KG1 (cell line): ENCODE measurements at regions not wholly inside any gene's neighbourhood (a gene's known extent, or its start where the extent isn't known, plus 50 kb on each side); places are given as distances from the start of the nearest gene placed in this dataset.
"Not testable (repeated sequence)": the region's sequence is repeated elsewhere in the genome, so short reads cannot be mapped to it uniquely, and the experiment has no call there.

Source experiments
- DNase-seq: peaks from one replicate; lab custom pipeline; 2025; lab: John Stamatoyannopoulos, UW

GRCh38 chr7:109752068-109752467 is 1182.4 kb downstream of the DNAJB9 start:
- DNase-seq = no peak

- DNase-seq = no peak
Measured at GRCh38 chr7:109757713-109758112, 1188.0 kb downstream of the DNAJB9 start.

- DNase-seq = no peak
Measured at GRCh38 chr7:109763611-109764010, 1193.9 kb downstream of the DNAJB9 start.

- DNase-seq = no peak
Measured at GRCh38 chr7:109772161-109772560, 1202.5 kb downstream of the DNAJB9 start.

GRCh38 chr7:109782806-109783205 is 1213.1 kb downstream of the DNAJB9 start:
- DNase-seq = no peak

- DNase-seq = no peak
Measured at GRCh38 chr7:109806548-109806947, 1236.9 kb downstream of the DNAJB9 start.

GRCh38 chr7:109821156-109821555 is 1251.5 kb downstream of the DNAJB9 start:
- DNase-seq = no peak

- DNase-seq = no peak
Measured at GRCh38 chr7:109834851-109835250, 1256.1 kb upstream of the LRRN3 start.

GRCh38 chr7:109835577-109835976 is 1255.3 kb upstream of the LRRN3 start:
- no peak for DNase-seq

- no peak for DNase-seq
Measured at GRCh38 chr7:109836016-109836415, 1254.9 kb upstream of the LRRN3 start.

GRCh38 chr7:109842386-109842785 is 1248.5 kb upstream of the LRRN3 start:
- DNase-seq = no peak

GRCh38 chr7:109844362-109844761 is 1246.6 kb upstream of the LRRN3 start:
- DNase-seq = no peak

GRCh38 chr7:109864230-109864629 is 1226.7 kb upstream of the LRRN3 start:
- DNase-seq = no peak

- DNase-seq = no peak
Measured at GRCh38 chr7:109868215-109868860, 1222.6 kb upstream of the LRRN3 start.

GRCh38 chr7:109873296-109873695 is 1217.6 kb upstream of the LRRN3 start:
- DNase-seq = no peak

- DNase-seq = no peak
Measured at GRCh38 chr7:109879287-109879828, 1211.6 kb upstream of the LRRN3 start.

- DNase-seq = no peak
Measured at GRCh38 chr7:109890622-109891021, 1200.3 kb upstream of the LRRN3 start.

- DNase-seq = no peak
Measured at GRCh38 chr7:109893231-109893630, 1197.7 kb upstream of the LRRN3 start.

GRCh38 chr7:109895536-109895935 is 1195.4 kb upstream of the LRRN3 start:
- no peak for DNase-seq

- no peak for DNase-seq
Measured at GRCh38 chr7:109901926-109902325, 1189.0 kb upstream of the LRRN3 start.

GRCh38 chr7:109905368-109906065 is 1185.4 kb upstream of the LRRN3 start:
- not testable (repeated sequence) for DNase-seq

GRCh38 chr7:109915670-109916069 is 1175.3 kb upstream of the LRRN3 start:
- DNase-seq = no peak

- DNase-seq = no peak
Measured at GRCh38 chr7:109926738-109927137, 1164.2 kb upstream of the LRRN3 start.

- DNase-seq = no peak
Measured at GRCh38 chr7:109930049-109930448, 1160.9 kb upstream of the LRRN3 start.
